Neuronal stem cell (in vitro differentiated cells): ENCODE measurements at regions not wholly inside any gene's neighbourhood (a gene's known extent, or its start where the extent isn't known, plus 50 kb on each side); places are given as distances from the start of the nearest gene placed in this dataset.

Source experiments
- DNase-seq: peaks from one replicate; pipeline ENCODE4 v3.0.0-alpha.2; 2013; ENCODE audit warnings: low spot score
- H2AFZ ChIP-seq: one replicate; pipeline ENCODE4 v1.6.1; 2013; ENCODE audit warnings: mild to moderate bottlenecking, low read length, inconsistent platforms
- H2AK5ac ChIP-seq: 2 replicates; pipeline ENCODE4 v1.6.1; 2013; ENCODE audit warnings: low read depth, mild to moderate bottlenecking, inconsistent platforms, low read length, moderate library complexity, mixed read lengths
- H2BK120ac ChIP-seq: 2 replicates; pipeline ENCODE4 v1.6.1; 2013; ENCODE audit warnings: low read depth, mild to moderate bottlenecking, inconsistent platforms, low read length, moderate library complexity, mixed read lengths
- H2BK12ac ChIP-seq: one replicate; pipeline ENCODE4 v1.6.1; 2013; ENCODE audit warnings: low read length, inconsistent platforms
- H2BK15ac ChIP-seq: 2 replicates; pipeline ENCODE4 v1.6.1; 2013; ENCODE audit warnings: mild to moderate bottlenecking, low read length, inconsistent platforms, mixed read lengths
- H2BK5ac ChIP-seq: one replicate; pipeline ENCODE4 v1.6.1; 2013; ENCODE audit warnings: inconsistent platforms, mild to moderate bottlenecking, low read length, moderate library complexity
- H3K14ac ChIP-seq: one replicate; pipeline ENCODE4 v1.6.1; 2013; ENCODE audit warnings: low read length, inconsistent platforms
- H3K18ac ChIP-seq: 2 replicates; pipeline ENCODE4 v1.6.1; 2013; ENCODE audit warnings: low read length, inconsistent platforms
- H3K23ac ChIP-seq: 2 replicates; pipeline ENCODE4 v1.6.1; 2013; ENCODE audit warnings: low read depth, mild to moderate bottlenecking, mixed read lengths, low read length, inconsistent platforms; ENCODE audit not compliant: poor library complexity
- H3K27ac ChIP-seq: replicated peaks from 3 replicates; pipeline ENCODE4 v1.5.1; 2013; ENCODE audit warnings: low read length, inconsistent platforms
- H3K27me3 ChIP-seq, 3 experiments: 2 replicates each; pipeline ENCODE4 v1.6.1; 2013; ENCODE audit warnings: low read length in 3 of 3, mild to moderate bottlenecking in 2 of 3, inconsistent platforms in 1 of 3, low read depth in 1 of 3, mixed read lengths in 1 of 3, moderate library complexity in 1 of 3; ENCODE audit not compliant: control insufficient read depth in 3 of 3, insufficient read depth in 3 of 3
- H3K36me3 ChIP-seq, 2 donors: replicated peaks in 1 of 2; 2 replicates each; pipeline ENCODE4 v1.6.1; 2013; ENCODE audit warnings: low read length in 2 of 2; ENCODE audit not compliant: control insufficient read depth in 2 of 2, insufficient read depth in 2 of 2
- H3K4ac ChIP-seq: 2 replicates; pipeline ENCODE4 v1.6.1; 2013; ENCODE audit warnings: inconsistent platforms, mild to moderate bottlenecking, low read length, moderate library complexity
- H3K4me1 ChIP-seq, 2 donors: 1 replicate in 1 of 2; 2 replicates in 1 of 2; pipeline ENCODE4 v1.6.1; 2013; ENCODE audit warnings: low read length in 2 of 2, low read depth in 1 of 2; ENCODE audit not compliant: control insufficient read depth in 2 of 2, insufficient read depth in 1 of 2
- H3K4me2 ChIP-seq: one replicate; pipeline ENCODE4 v1.6.1; 2013; ENCODE audit warnings: mild to moderate bottlenecking, low read length, inconsistent platforms; ENCODE audit not compliant: insufficient read depth, poor library complexity, severe bottlenecking
- H3K4me3 ChIP-seq, 2 donors: 2 replicates each; pipeline ENCODE4 v1.5.1; 2013; ENCODE audit warnings: low read length in 2 of 2, mild to moderate bottlenecking in 2 of 2, inconsistent platforms in 1 of 2, moderate library complexity in 1 of 2
- H3K79me1 ChIP-seq: one replicate; pipeline ENCODE4 v1.6.1; 2013; ENCODE audit warnings: low read depth, mild to moderate bottlenecking, inconsistent platforms, low read length, moderate library complexity
- H3K9ac ChIP-seq: one replicate; pipeline ENCODE4 v1.6.1; 2013; ENCODE audit warnings: mild to moderate bottlenecking, low read depth, low read length, inconsistent platforms; ENCODE audit not compliant: poor library complexity
- H3K9me3 ChIP-seq, 2 donors: replicated peaks in 1 of 2; 2 replicates each; pipeline versions ENCODE3 to v1.6.1; 2013; ENCODE audit warnings: low read length in 2 of 2, mild to moderate bottlenecking in 2 of 2, inconsistent platforms in 1 of 2, low read depth in 1 of 2, mixed read lengths in 1 of 2, moderate library complexity in 1 of 2; ENCODE audit not compliant: control insufficient read depth in 2 of 2, insufficient read depth in 1 of 2
- H4K8ac ChIP-seq: one replicate; pipeline ENCODE4 v1.6.1; 2013; ENCODE audit warnings: low read depth, mild to moderate bottlenecking, inconsistent platforms, low read length, moderate library complexity
- H4K91ac ChIP-seq: one replicate; pipeline ENCODE4 v1.6.1; 2013; ENCODE audit warnings: low read length, low read depth, mild to moderate bottlenecking, inconsistent platforms; ENCODE audit not compliant: poor library complexity
- WGBS, 2 donors: extraction: QIAGEN DNeasy Blood & Tissue Kit; methylation state at CpG; one replicate each; pipeline ENCODE4 v1.1.7; 2013; ENCODE audit warnings: missing lambda C conversion rate in 2 of 2, mixed read lengths in 1 of 2; ENCODE audit not compliant: insufficient read length in 2 of 2, insufficient replicate concordance in 1 of 2; ENCODE audit errors: extremely low coverage in 2 of 2; 5-methylcytosine and 5-hydroxymethylcytosine counted together

GRCh38 chr15:91523596-91523995 is 329.9 kb upstream of the SLCO3A1 start:
- Histone ChIP-seq H3K79me1 (no peaks in the 10 kb centered on the region), H3K18ac (no peak overlapping the region), H2AFZ (no peak overlapping the region), H3K36me3 (no peaks in the 10 kb centered on the region), H3K4me1 (no peaks in the 10 kb centered on the region), H3K4me3 (no peak overlapping the region), H3K27me3 (no peaks in the 10 kb centered on the region), H4K8ac (no peak overlapping the region), H3K9me3 (peaks cover 0 to 5% of the 10 kb centered on the region in 2 donors), H3K23ac (no peak overlapping the region), H4K91ac (no peak overlapping the region), H2BK5ac (no peak overlapping the region), H2BK12ac (no peak overlapping the region), H3K9ac (no peak overlapping the region), H2BK15ac (no peak overlapping the region), H3K4ac (no peak overlapping the region), H3K4me2 (no peak overlapping the region), H2BK120ac (no peak overlapping the region), H3K27ac (no peak overlapping the region), H3K14ac (no peak overlapping the region), H2AK5ac (no peak overlapping the region)
- no CpG with 5 or more reads among the region's 1 CpG for WGBS, 2 donors
- no peak for DNase-seq

GRCh38 chr15:91524534-91524933 is 329.0 kb upstream of the SLCO3A1 start:
- no peaks in the 10 kb centered on the region for H3K4me1 ChIP-seq
- H3K23ac ChIP-seq = no peak overlapping the region
- H4K8ac ChIP-seq = no peak overlapping the region
- no peak overlapping the region for H2AK5ac ChIP-seq
- no peak overlapping the region for H2BK15ac ChIP-seq
- H2BK12ac ChIP-seq = no peak overlapping the region
- H3K4me3 ChIP-seq = no peak overlapping the region
- no peak overlapping the region for H3K18ac ChIP-seq
- H3K9me3 ChIP-seq = peaks cover 0 to 5% of the 10 kb centered on the region in 2 donors
- H3K14ac ChIP-seq = no peak overlapping the region
- H4K91ac ChIP-seq = no peak overlapping the region
- H3K9ac ChIP-seq = no peak overlapping the region
- DNase-seq = no peak
- no peak overlapping the region for H2AFZ ChIP-seq
- H3K27ac ChIP-seq = no peak overlapping the region
- no peaks in the 10 kb centered on the region for H3K27me3 ChIP-seq
- H2BK5ac ChIP-seq = no peak overlapping the region
- H3K79me1 ChIP-seq = no peaks in the 10 kb centered on the region
- no peak overlapping the region for H3K4me2 ChIP-seq
- no peaks in the 10 kb centered on the region for H3K36me3 ChIP-seq
- H3K4ac ChIP-seq = no peak overlapping the region
- no peak overlapping the region for H2BK120ac ChIP-seq
- WGBS, 2 donors = no CpG with 5 or more reads among the region's 2 CpGs

- Histone ChIP-seq H3K14ac (no peak overlapping the region), H2BK12ac (no peak overlapping the region), H2BK5ac (no peak overlapping the region), H3K27ac (no peak overlapping the region), H3K4me2 (no peak overlapping the region), H4K91ac (no peak overlapping the region), H3K27me3 (no peaks in the 10 kb centered on the region), H3K36me3 (no peaks in the 10 kb centered on the region), H3K23ac (no peak overlapping the region), H3K4me1 (no peaks in the 10 kb centered on the region), H4K8ac (no peak overlapping the region), H2BK15ac (no peak overlapping the region), H3K9me3 (peaks cover 0 to 5% of the 10 kb centered on the region in 2 donors), H3K4me3 (no peak overlapping the region), H3K18ac (no peak overlapping the region), H3K4ac (no peak overlapping the region), H3K79me1 (no peaks in the 10 kb centered on the region), H2AK5ac (no peak overlapping the region), H2AFZ (no peak overlapping the region), H2BK120ac (no peak overlapping the region), H3K9ac (no peak overlapping the region)
- no peak for DNase-seq
- WGBS, 2 donors = no CpG with 5 or more reads among the region's 3 CpGs
Observed at GRCh38 chr15:91525751-91526150, 327.8 kb upstream of the SLCO3A1 start.

- no peak overlapping the region for H2BK15ac ChIP-seq
- H3K14ac ChIP-seq = no peak overlapping the region
- no CpG with 5 or more reads among the region's 2 CpGs for WGBS, 2 donors
- H3K4me3 ChIP-seq = no peak overlapping the region
- no peak overlapping the region for H3K23ac ChIP-seq
- no peak overlapping the region for H2BK5ac ChIP-seq
- peaks cover 0 to 5% of the 10 kb centered on the region in 2 donors for H3K9me3 ChIP-seq
- H4K91ac ChIP-seq = no peak overlapping the region
- H3K36me3 ChIP-seq = no peaks in the 10 kb centered on the region
- no peak overlapping the region for H2BK12ac ChIP-seq
- H3K4ac ChIP-seq = no peak overlapping the region
- no peak overlapping the region for H2AFZ ChIP-seq
- no peak overlapping the region for H3K18ac ChIP-seq
- H3K79me1 ChIP-seq = no peaks in the 10 kb centered on the region
- H2BK120ac ChIP-seq = no peak overlapping the region
- H4K8ac ChIP-seq = no peak overlapping the region
- H3K4me2 ChIP-seq = no peak overlapping the region
- no peak overlapping the region for H3K9ac ChIP-seq
- no peak overlapping the region for H3K27ac ChIP-seq
- no peaks in the 10 kb centered on the region for H3K27me3 ChIP-seq
- H3K4me1 ChIP-seq = no peaks in the 10 kb centered on the region
- DNase-seq = no peak
- no peak overlapping the region for H2AK5ac ChIP-seq
Observed at GRCh38 chr15:91526424-91526823, 327.1 kb upstream of the SLCO3A1 start.
